ENCODE measurements at regions not wholly inside any gene's neighbourhood (a gene's known extent, or its start where the extent isn't known, plus 50 kb on each side); places are given as distances from the start of the nearest gene placed in this dataset.

GRCh38 chr15:97563516-97563915 lies 397.0 kb upstream of the ARRDC4 start:
- TF ChIP-seq CTCF (IDR thresholded peaks at IDR 0.05; ENCODE audit: low read depth, low read length, poor library complexity, severe bottlenecking) = no peak
- no peak for TF ChIP-seq EZH2phosphoT487 (IDR thresholded peaks at IDR 0.05; ENCODE audit: borderline replicate concordance, low read length)

GRCh38 chr15:97566961-97567360 lies 393.5 kb upstream of the ARRDC4 start:
- TF ChIP-seq CTCF (IDR thresholded peaks at IDR 0.05; ENCODE audit: low read depth, low read length, poor library complexity, severe bottlenecking) (no peak), EZH2phosphoT487 (IDR thresholded peaks at IDR 0.05; ENCODE audit: borderline replicate concordance, low read length) (no peak)
- Histone ChIP-seq H4K20me1 (ENCODE audit: control insufficient read depth, insufficient read depth, low read depth, low read length) (no peaks in the 10 kb centered on the region), H3K79me2 (ENCODE audit: control insufficient read depth, low read length) (no peaks in the 10 kb centered on the region), H3F3A (ENCODE audit: control insufficient read depth, insufficient read depth) (no peaks in the 10 kb centered on the region), H3K27ac (ENCODE audit: low read depth, low read length) (no peak overlapping the region), H3K36me3 (ENCODE audit: control insufficient read depth, low read length) (no peaks in the 10 kb centered on the region), H3K4me2 (ENCODE audit: low read length) (no peak overlapping the region), H3K27me3 (ENCODE audit: control insufficient read depth, low read length) (no peaks in the 10 kb centered on the region), H3K9me2 (replicated peaks; ENCODE audit: control insufficient read depth, low read length) (no peaks in the 10 kb centered on the region), H3K9me3 (ENCODE audit: control insufficient read depth, insufficient read depth, low read length) (no peaks in the 10 kb centered on the region), H3K4me3 (ENCODE audit: low read length) (no peak overlapping the region), H3K4me1 (ENCODE audit: control insufficient read depth, low read length) (no peaks in the 10 kb centered on the region)

More at GRCh38 chr15:97563516-97563915, 397.0 kb upstream of the ARRDC4 start:
- Histone ChIP-seq H3K27me3 (ENCODE audit: control insufficient read depth, low read length) (no peaks in the 10 kb centered on the region), H3K9me2 (replicated peaks; ENCODE audit: control insufficient read depth, low read length) (no peaks in the 10 kb centered on the region), H3K36me3 (ENCODE audit: control insufficient read depth, low read length) (no peaks in the 10 kb centered on the region), H3F3A (ENCODE audit: control insufficient read depth, insufficient read depth) (no peaks in the 10 kb centered on the region), H4K20me1 (ENCODE audit: control insufficient read depth, insufficient read depth, low read depth, low read length) (no peaks in the 10 kb centered on the region), H3K79me2 (ENCODE audit: control insufficient read depth, low read length) (no peaks in the 10 kb centered on the region), H3K4me3 (ENCODE audit: low read length) (no peak overlapping the region), H3K4me2 (ENCODE audit: low read length) (no peak overlapping the region), H3K27ac (ENCODE audit: low read depth, low read length) (no peak overlapping the region), H3K9me3 (ENCODE audit: control insufficient read depth, insufficient read depth, low read length) (no peaks in the 10 kb centered on the region), H3K4me1 (ENCODE audit: control insufficient read depth, low read length) (no peaks in the 10 kb centered on the region)

- Histone ChIP-seq H3K79me2 (ENCODE audit: control insufficient read depth, low read length) (no peaks in the 10 kb centered on the region), H3K9me3 (ENCODE audit: control insufficient read depth, insufficient read depth, low read length) (no peaks in the 10 kb centered on the region), H3F3A (ENCODE audit: control insufficient read depth, insufficient read depth) (no peaks in the 10 kb centered on the region), H3K27ac (ENCODE audit: low read depth, low read length) (no peak overlapping the region), H3K4me1 (ENCODE audit: control insufficient read depth, low read length) (no peaks in the 10 kb centered on the region), H3K4me2 (ENCODE audit: low read length) (no peak overlapping the region), H3K27me3 (ENCODE audit: control insufficient read depth, low read length) (no peaks in the 10 kb centered on the region), H4K20me1 (ENCODE audit: control insufficient read depth, insufficient read depth, low read depth, low read length) (no peaks in the 10 kb centered on the region), H3K36me3 (ENCODE audit: control insufficient read depth, low read length) (no peaks in the 10 kb centered on the region), H3K4me3 (ENCODE audit: low read length) (no peak overlapping the region), H3K9me2 (replicated peaks; ENCODE audit: control insufficient read depth, low read length) (no peaks in the 10 kb centered on the region)
- TF ChIP-seq EZH2phosphoT487 (IDR thresholded peaks at IDR 0.05; ENCODE audit: borderline replicate concordance, low read length) (no peak), CTCF (IDR thresholded peaks at IDR 0.05; ENCODE audit: low read depth, low read length, poor library complexity, severe bottlenecking) (no peak)
Measured at GRCh38 chr15:97567411-97567810, 393.1 kb upstream of the ARRDC4 start.
